BE2C (cell line): ENCODE measurements at regions not wholly inside any gene's neighbourhood (a gene's known extent, or its start where the extent isn't known, plus 50 kb on each side); places are given as distances from the start of the nearest gene placed in this dataset.

Experiments
- DNase-seq: peaks from one replicate; pipeline ENCODE4 v3.0.0-alpha.2; 2020
- H3K27me3 ChIP-seq: fragments of 250-450 bp; sonication (Bioruptor Pico); 2 replicates; pipeline ENCODE4 v1.5.1; 2020; ENCODE audit warnings: mild to moderate bottlenecking
- H3K36me3 ChIP-seq: fragments of 250-450 bp; sonication (Bioruptor Pico); 2 replicates; pipeline ENCODE4 v1.5.1; 2020; ENCODE audit warnings: mild to moderate bottlenecking
- H3K4me1 ChIP-seq: fragments of 250-450 bp; sonication (Bioruptor Pico); 2 replicates; pipeline ENCODE4 v1.5.1; 2020
- H3K4me3 ChIP-seq: 2 replicates; pipeline ENCODE4 v1.5.1; 2011; ENCODE audit warnings: low read depth, low read length
- H3K9me3 ChIP-seq: fragments of 250-450 bp; sonication (Bioruptor Pico); 2 replicates; pipeline ENCODE4 v1.5.1; 2020
- TF ChIP-seq, protein P1 (sequence below): IDR thresholded peaks from 2 replicates; pipeline ENCODE4 v1.5.1; 2012; ENCODE audit warnings: mild to moderate bottlenecking, low read depth, low read length

- no peaks in the 10 kb centered on the region for H3K9me3 ChIP-seq
- H3K27me3 ChIP-seq: no peaks in the 10 kb centered on the region
Observed at GRCh38 chrX:79570524-79571240, 203.5 kb upstream of the ITM2A start.

GRCh38 chrX:79568309-79568708 is 201.2 kb upstream of the ITM2A start:
- no peak for DNase-seq
- no peaks in the 10 kb centered on the region for H3K36me3 ChIP-seq
- H3K4me3 ChIP-seq: no peak overlapping the region
- H3K9me3 ChIP-seq: no peaks in the 10 kb centered on the region
- TF ChIP-seq, protein P1, sequence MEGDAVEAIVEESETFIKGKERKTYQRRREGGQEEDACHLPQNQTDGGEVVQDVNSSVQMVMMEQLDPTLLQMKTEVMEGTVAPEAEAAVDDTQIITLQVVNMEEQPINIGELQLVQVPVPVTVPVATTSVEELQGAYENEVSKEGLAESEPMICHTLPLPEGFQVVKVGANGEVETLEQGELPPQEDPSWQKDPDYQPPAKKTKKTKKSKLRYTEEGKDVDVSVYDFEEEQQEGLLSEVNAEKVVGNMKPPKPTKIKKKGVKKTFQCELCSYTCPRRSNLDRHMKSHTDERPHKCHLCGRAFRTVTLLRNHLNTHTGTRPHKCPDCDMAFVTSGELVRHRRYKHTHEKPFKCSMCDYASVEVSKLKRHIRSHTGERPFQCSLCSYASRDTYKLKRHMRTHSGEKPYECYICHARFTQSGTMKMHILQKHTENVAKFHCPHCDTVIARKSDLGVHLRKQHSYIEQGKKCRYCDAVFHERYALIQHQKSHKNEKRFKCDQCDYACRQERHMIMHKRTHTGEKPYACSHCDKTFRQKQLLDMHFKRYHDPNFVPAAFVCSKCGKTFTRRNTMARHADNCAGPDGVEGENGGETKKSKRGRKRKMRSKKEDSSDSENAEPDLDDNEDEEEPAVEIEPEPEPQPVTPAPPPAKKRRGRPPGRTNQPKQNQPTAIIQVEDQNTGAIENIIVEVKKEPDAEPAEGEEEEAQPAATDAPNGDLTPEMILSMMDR: no peak
- no peaks in the 10 kb centered on the region for H3K4me1 ChIP-seq
- no peaks in the 10 kb centered on the region for H3K27me3 ChIP-seq

More at GRCh38 chrX:79570524-79571240, 203.5 kb upstream of the ITM2A start:
- H3K4me3 ChIP-seq: no peak overlapping the region
- TF ChIP-seq, protein P1: no peak
- H3K36me3 ChIP-seq: no peaks in the 10 kb centered on the region
- no peak for DNase-seq
- no peaks in the 10 kb centered on the region for H3K4me1 ChIP-seq

GRCh38 chrX:79564362-79564761 is 197.2 kb upstream of the ITM2A start:
- Histone ChIP-seq H3K27me3 (no peaks in the 10 kb centered on the region), H3K4me3 (no peak overlapping the region), H3K36me3 (no peaks in the 10 kb centered on the region), H3K9me3 (no peaks in the 10 kb centered on the region), H3K4me1 (no peaks in the 10 kb centered on the region)
- DNase-seq: no peak
- TF ChIP-seq, protein P1: no peak

GRCh38 chrX:79559290-79559689 is 192.2 kb upstream of the ITM2A start:
- no peak overlapping the region for H3K4me3 ChIP-seq
- H3K36me3 ChIP-seq: no peaks in the 10 kb centered on the region
- no peak for DNase-seq
- H3K9me3 ChIP-seq: no peaks in the 10 kb centered on the region
- H3K27me3 ChIP-seq: no peaks in the 10 kb centered on the region
- TF ChIP-seq, protein P1: no peak
- peaks cover 5% of the 10 kb centered on the region; the same call in 1 of the 2 replicates for H3K4me1 ChIP-seq

- Histone ChIP-seq H3K4me3 (no peak overlapping the region), H3K4me1 (peaks cover 5% of the 10 kb centered on the region; the same call in 1 of the 2 replicates), H3K9me3 (no peaks in the 10 kb centered on the region), H3K27me3 (no peaks in the 10 kb centered on the region), H3K36me3 (no peaks in the 10 kb centered on the region)
- no peak for DNase-seq
- TF ChIP-seq, protein P1: no peak
Observed at GRCh38 chrX:79557212-79557611, 190.1 kb upstream of the ITM2A start.

DNA sequence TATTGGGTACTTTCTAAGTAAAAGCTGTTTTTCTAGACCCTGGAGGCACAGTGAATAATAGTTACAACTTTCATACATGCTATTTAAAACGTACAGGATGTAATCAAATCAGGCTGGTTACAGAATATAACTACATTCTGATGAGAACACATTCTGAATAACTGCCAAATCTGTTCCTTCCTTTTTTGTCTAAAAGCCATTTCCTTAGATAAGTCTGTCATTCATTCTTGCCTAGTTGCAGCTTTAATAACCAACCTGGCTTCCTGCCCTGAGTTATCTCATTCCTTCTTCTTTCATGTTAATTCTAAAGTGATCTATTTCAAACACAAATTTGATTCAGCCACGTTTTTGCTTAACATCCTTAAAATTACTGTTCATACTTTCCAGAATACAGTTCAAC is 189.7 kb upstream of the ITM2A start:
- H3K36me3 ChIP-seq: no peaks in the 10 kb centered on the region
- no peak overlapping the region for H3K4me3 ChIP-seq
- H3K9me3 ChIP-seq: no peaks in the 10 kb centered on the region
- no peaks in the 10 kb centered on the region for H3K27me3 ChIP-seq
- DNase-seq: peak; percentile 20
- TF ChIP-seq, protein P1: no peak
- peaks cover 5% of the 10 kb centered on the region; the same call in 1 of the 2 replicates for H3K4me1 ChIP-seq
